ENCODE measurements at regions not wholly inside any gene's neighbourhood (a gene's known extent, or its start where the extent isn't known, plus 50 kb on each side); places are given as distances from the start of the nearest gene placed in this dataset.

- intact Hi-C loops (cut with DNase I, micrococcal nuclease), result no loop called here
- ATAC-seq (no peak), DNase-seq (no peak)
These were observed 63.6 kb downstream of the PCDH7 start for GRCh38 chr4:30783751-30784150.

GRCh38 chr4:30789219-30789671 is 69.1 kb downstream of the PCDH7 start:
- ATAC-seq (no peak), DNase-seq (no peak)
- intact Hi-C loops (cut with DNase I, micrococcal nuclease), result no loop called here

- DNase-seq (no peak), ATAC-seq (no peak)
- intact Hi-C loops (cut with DNase I, micrococcal nuclease), result no loop called here
These were observed 70.0 kb downstream of the PCDH7 start for GRCh38 chr4:30790123-30790522.

GRCh38 chr4:30790998-30791397 is 70.8 kb downstream of the PCDH7 start:
- intact Hi-C loops (cut with DNase I, micrococcal nuclease), result no loop called here
- no peak for ATAC-seq
- no peak for DNase-seq

GRCh38 chr4:30792601-30793000 is 72.4 kb downstream of the PCDH7 start:
- intact Hi-C loops (cut with DNase I, micrococcal nuclease), result no loop called here
- ATAC-seq (no peak), DNase-seq (no peak)

- DNase-seq, result no peak
- intact Hi-C loops (cut with DNase I, micrococcal nuclease), result no loop called here
- no peak for ATAC-seq
These were observed 81.7 kb downstream of the PCDH7 start for GRCh38 chr4:30801876-30802275.

- no peak for ATAC-seq
- intact Hi-C loops (cut with DNase I, micrococcal nuclease), result no loop called here
- no peak for DNase-seq
These were observed 82.6 kb downstream of the PCDH7 start for GRCh38 chr4:30802622-30803323.

- intact Hi-C loops (cut with DNase I, micrococcal nuclease), result no loop called here
- ATAC-seq (no peak), DNase-seq (no peak)
These were observed 88.1 kb downstream of the PCDH7 start for GRCh38 chr4:30808276-30808675.

DNA sequence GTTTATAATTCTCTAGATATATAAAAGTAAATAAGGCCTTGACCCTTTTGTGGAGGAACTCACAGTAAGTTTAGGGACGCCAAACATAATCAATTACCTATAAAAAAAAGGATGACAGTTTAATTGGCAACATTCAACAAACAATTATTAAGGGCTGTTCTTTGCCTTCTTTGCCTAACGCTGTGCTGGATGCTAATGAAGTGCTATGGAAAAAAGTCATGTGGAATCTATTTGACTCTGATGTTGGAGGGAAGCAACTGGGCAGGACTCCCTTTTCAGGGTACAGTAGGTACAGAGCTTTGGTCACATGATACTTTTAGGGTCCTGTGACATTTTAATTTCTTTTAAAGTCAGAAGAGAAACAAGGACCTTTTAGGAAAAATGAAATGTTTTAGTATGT is 91.1 kb downstream of the PCDH7 start:
- intact Hi-C loops (cut with DNase I, micrococcal nuclease), result no loop called here
- DNase-seq (no peak), ATAC-seq (no peak)

DNA sequence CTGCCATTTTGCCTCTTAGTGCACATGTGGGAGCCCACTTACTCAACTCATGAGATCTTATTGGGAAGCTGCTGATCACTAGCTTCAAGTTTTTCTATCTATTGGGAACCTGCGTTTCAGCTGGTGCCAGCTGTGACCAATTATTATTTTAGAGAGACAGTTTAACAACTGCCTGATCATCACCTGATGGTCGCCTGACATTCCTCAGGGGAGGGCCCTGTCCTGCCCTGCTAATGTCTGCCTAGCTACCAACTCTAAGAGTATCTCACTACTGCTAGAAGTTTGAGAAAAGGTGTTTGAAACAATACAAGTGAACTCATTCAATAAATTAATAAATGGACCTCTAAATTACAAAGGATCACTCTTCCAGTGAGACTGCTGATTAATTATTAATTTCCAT is 95.5 kb downstream of the PCDH7 start:
- no peak for DNase-seq

DNA sequence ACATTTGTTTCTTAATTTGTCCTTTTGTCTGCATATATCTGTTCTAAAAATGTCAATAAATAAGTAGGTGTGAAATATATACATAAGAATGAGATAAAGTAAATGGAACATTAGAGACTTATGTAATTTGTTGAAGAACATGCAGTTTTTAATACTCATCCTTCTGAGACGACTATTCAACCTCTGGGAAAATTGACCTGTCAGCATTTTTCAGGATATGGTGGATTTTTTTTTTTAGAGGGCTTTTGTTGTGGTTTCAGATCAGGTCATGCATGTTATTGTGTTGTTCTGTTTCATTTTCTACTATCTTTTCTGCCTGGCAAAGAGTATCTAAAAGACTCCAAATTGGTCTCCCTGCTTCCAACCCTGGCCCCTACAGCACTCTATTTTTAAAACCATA is 97.3 kb downstream of the PCDH7 start:
- DNase-seq, result no peak
- ATAC-seq, result no peak
- intact Hi-C loops (cut with DNase I, micrococcal nuclease), result no loop called here

More for the DNA sequence above, 95.5 kb downstream of the PCDH7 start:
- no peak for ATAC-seq
- intact Hi-C loops (cut with DNase I, micrococcal nuclease), result no loop called here

GRCh38 chr4:30818541-30818940 is 98.4 kb downstream of the PCDH7 start:
- ATAC-seq (no peak), DNase-seq (no peak)
- intact Hi-C loops (cut with DNase I, micrococcal nuclease), result no loop called here

DNA sequence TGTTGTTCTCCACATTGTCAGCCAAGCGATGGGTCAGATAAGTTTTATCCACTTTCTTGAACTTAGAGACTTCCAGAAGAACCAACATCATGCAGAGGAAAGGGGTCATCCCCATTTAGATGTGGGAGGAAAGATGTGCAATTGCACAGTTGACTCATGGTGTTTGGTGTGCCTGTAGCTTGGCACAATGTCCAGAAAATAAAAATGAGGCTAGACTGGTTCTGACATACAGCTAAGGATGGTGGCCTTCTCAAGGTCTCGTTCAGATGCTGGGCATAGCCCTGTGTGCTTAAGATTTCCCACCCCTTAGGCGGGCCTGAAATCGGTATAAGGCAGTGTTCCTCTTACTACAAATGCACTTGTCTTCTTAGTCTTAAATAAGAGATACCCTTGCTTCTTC is 101.1 kb downstream of the PCDH7 start:
- DNase-seq (no peak), ATAC-seq (no peak)
- intact Hi-C loops (cut with DNase I, micrococcal nuclease), result no loop called here

GRCh38 chr4:30821859-30822612 is 101.9 kb downstream of the PCDH7 start:
- ATAC-seq (no peak), DNase-seq (no peak)
- intact Hi-C loops (cut with DNase I, micrococcal nuclease), result no loop called here

GRCh38 chr4:30822911-30823551 is 102.9 kb downstream of the PCDH7 start:
- intact Hi-C loops (cut with DNase I, micrococcal nuclease), result no loop called here
- DNase-seq (no peak), ATAC-seq (no peak)

DNA sequence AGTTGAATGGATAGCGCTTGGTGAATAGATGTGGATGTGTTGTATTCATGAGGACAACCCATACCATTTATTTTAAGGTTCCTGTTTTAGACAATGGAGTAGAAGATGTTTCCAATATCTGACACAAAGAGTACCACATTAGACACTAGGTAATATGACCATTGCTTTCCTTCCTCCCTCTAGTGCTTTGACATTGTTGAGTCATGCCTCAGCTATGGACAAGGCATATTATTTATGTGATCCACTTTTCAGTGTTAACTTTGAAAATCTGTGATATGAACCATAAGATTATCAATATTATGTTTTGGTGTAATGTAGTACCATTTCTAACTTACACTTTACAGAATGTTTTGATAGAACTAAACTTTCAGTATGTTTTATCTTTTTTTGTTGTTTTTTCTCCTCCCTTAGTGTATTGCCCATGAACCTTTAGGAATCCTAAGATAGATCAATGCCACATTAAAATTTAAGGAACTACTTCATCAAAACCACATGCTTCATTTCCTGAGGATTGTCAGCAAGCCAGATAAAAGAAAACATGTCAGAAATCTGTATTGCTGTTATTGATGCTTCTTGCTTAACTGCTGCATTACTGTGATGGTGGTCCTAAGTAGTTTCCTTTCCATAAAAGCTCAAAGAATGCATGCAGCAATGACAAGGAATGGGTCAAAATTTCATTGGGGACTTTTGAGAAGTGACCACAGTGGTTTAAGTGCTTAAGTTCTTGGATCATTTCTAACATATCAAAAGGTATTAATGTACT is 105.0 kb downstream of the PCDH7 start:
- no peak for ATAC-seq
- DNase-seq, result no peak
- intact Hi-C loops (cut with DNase I, micrococcal nuclease), result no loop called here

GRCh38 chr4:30828264-30828926 is 108.2 kb downstream of the PCDH7 start:
- no peak for DNase-seq
- ATAC-seq, result no peak
- intact Hi-C loops (cut with DNase I, micrococcal nuclease), result no loop called here

GRCh38 chr4:30832639-30833038 is 112.5 kb downstream of the PCDH7 start:
- intact Hi-C loops (cut with DNase I, micrococcal nuclease), result no loop called here

DNA sequence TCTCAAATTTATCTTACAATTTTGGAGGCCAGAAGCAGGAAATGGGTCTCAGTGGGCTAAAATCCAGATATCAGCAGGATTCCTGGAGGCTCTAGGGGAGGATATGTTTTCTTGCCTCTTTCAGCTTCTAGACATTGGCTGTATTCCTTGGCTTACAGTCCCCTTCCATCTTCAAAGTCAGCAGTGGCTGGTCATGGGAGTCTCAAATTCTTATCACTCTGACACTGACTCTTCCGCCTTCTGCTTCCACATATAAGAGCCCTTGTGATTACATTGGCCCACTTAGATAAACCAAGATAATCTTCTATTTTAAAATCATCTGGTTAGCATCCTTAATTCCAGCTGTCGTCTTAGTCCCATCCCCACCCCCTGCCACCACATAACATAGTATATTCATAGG is 113.0 kb downstream of the PCDH7 start:
- DNase-seq (no peak), ATAC-seq (no peak)
- intact Hi-C loops (cut with DNase I, micrococcal nuclease), result no loop called here

More at GRCh38 chr4:30832639-30833038, 112.5 kb downstream of the PCDH7 start:
- no peak for ATAC-seq
- no peak for DNase-seq
